HCT116 (cell line): ENCODE measurements at regions not wholly inside any gene's neighbourhood (a gene's known extent, or its start where the extent isn't known, plus 50 kb on each side); places are given as distances from the start of the nearest gene placed in this dataset.

Experiments used
- ATAC-seq: fragments of 200-7000 bp; cut with Tn5 transposase; 2 replicates; pipeline ENCODE4 v1.9.1; 2020; ENCODE audit warnings: mild to moderate bottlenecking, moderate library complexity
- BruUV-seq: library from RNA; stranded (reverse); fragments of 400-500 nt; replicated peaks from 2 replicates; lab custom pipeline; 2021; lab: Mats Ljungman, UMichigan
- CTCF ChIA-PET: fragments of 300-600 bp; sonication (Branson Sonifier 250); formaldehyde crosslinking; loops from one replicate; lab custom pipeline; 2021; ENCODE audit warnings: antibody characterized with exemption; lab: Charles Lee
- POLR2A ChIA-PET: fragments of 300-600, 350-600 bp; sonication (Branson Sonifier 250); formaldehyde crosslinking; loops from one replicate; lab custom pipeline; 2021; ENCODE audit warnings: antibody characterized with exemption; lab: Charles Lee
- RAD21 ChIA-PET, 2 experiments: fragments of 300-600 bp; sonication (Branson Sonifier 250); formaldehyde crosslinking; loops; one replicate each; lab custom pipeline; 2023; ENCODE audit warnings: low total read pairs in 2 of 2; ENCODE audit not compliant: uncharacterized antibody in 2 of 2, unreplicated experiment in 2 of 2, low non-redundant PET in 1 of 2; lab: Charles Lee
- DNase-seq: peaks from one replicate; pipeline ENCODE4 v3.0.0-alpha.2; 2010; ENCODE audit warnings: low read depth, low spot score
- H2AFZ ChIP-seq: fragments of 200-600 bp; shearing (Covaris generic), sonication (generic); 2 replicates; pipeline ENCODE4 v1.6.1; 2017; ENCODE audit warnings: low read depth, mixed run types, mixed read lengths, antibody characterized with exemption, low read length; ENCODE audit not compliant: poor library complexity, severe bottlenecking
- H3K27ac ChIP-seq: 2 replicates; pipeline ENCODE4 v1.5.1; 2012; ENCODE audit warnings: low read depth, low read length
- H3K27me3 ChIP-seq: fragments of 200-600 bp; sonication (generic); 2 replicates; pipeline ENCODE4 v1.6.1; 2016; ENCODE audit warnings: mixed run types, low read length, mixed read lengths; ENCODE audit not compliant: insufficient read depth
- H3K36me3 ChIP-seq, 2 experiments: fragments of 200-500 bp in 1 of 2; fragments of 200-600 bp in 1 of 2; sonication (Bioruptor generic) in 1 of 2; sonication (generic) in 1 of 2; 2 replicates each; pipeline versions ENCODE4 v1.5.1 to v1.6.1; 2014 to 2016; ENCODE audit warnings: low read length in 2 of 2, inconsistent platforms in 1 of 2, mixed read lengths in 1 of 2, mixed run types in 1 of 2; ENCODE audit not compliant: insufficient read depth in 2 of 2, control insufficient read depth in 1 of 2
- H3K4me1 ChIP-seq, 2 experiments: fragments of 200-600 bp in 1 of 2; sonication (generic) in 1 of 2; 2 replicates each; pipeline versions ENCODE4 v1.5.1 to v1.6.1; 2012 to 2017; ENCODE audit warnings: low read length in 2 of 2, inconsistent platforms in 1 of 2, mild to moderate bottlenecking in 1 of 2, mixed read lengths in 1 of 2, mixed run types in 1 of 2, moderate library complexity in 1 of 2; ENCODE audit not compliant: insufficient read depth in 2 of 2, control insufficient read depth in 1 of 2
- H3K4me2 ChIP-seq: fragments of 200-600 bp; sonication (generic); 2 replicates; pipeline ENCODE4 v1.6.1; 2017; ENCODE audit warnings: mixed run types, low read length, mixed read lengths
- H3K4me3 ChIP-seq, 2 experiments: fragments of 200-600 bp in 1 of 2; sonication (generic) in 1 of 2; replicated peaks in 1 of 2; 2 replicates each; pipeline ENCODE4 v1.5.1; 2011 to 2016; ENCODE audit warnings: low read length in 2 of 2, control low read depth in 1 of 2, low read depth in 1 of 2, mild to moderate bottlenecking in 1 of 2, mixed read lengths in 1 of 2, mixed run types in 1 of 2
- H3K79me2 ChIP-seq: fragments of 200-600 bp; sonication (generic); 2 replicates; pipeline ENCODE4 v1.6.1; 2017; ENCODE audit warnings: mild to moderate bottlenecking, mixed run types, low read length, moderate library complexity, mixed read lengths; ENCODE audit not compliant: insufficient read depth
- H3K9ac ChIP-seq: fragments of 200-600 bp; sonication (generic); 2 replicates; pipeline ENCODE4 v1.6.1; 2016; ENCODE audit warnings: low read length, mixed read lengths
- H3K9me2 ChIP-seq: fragments of 200-600 bp; sonication (generic), shearing (Covaris generic); 2 replicates; pipeline ENCODE4 v1.6.1; 2017; ENCODE audit warnings: mixed run types, mild to moderate bottlenecking, moderate library complexity; ENCODE audit not compliant: insufficient read depth
- H3K9me3 ChIP-seq, 2 experiments: fragments of 200-500 bp in 1 of 2; fragments of 200-600 bp in 1 of 2; sonication (Bioruptor generic) in 1 of 2; sonication (generic) in 1 of 2; 2 replicates each; pipeline ENCODE4 v1.6.1; 2014 to 2017; ENCODE audit warnings: low read length in 2 of 2, mixed read lengths in 2 of 2, inconsistent platforms in 1 of 2, low read depth in 1 of 2, mild to moderate bottlenecking in 1 of 2, mixed run types in 1 of 2, moderate library complexity in 1 of 2; ENCODE audit not compliant: control insufficient read depth in 1 of 2, insufficient read depth in 1 of 2
- H4K20me1 ChIP-seq: fragments of 200-600 bp; sonication (generic), shearing (Covaris generic); 2 replicates; pipeline ENCODE4 v1.6.1; 2017; ENCODE audit warnings: mixed run types, mild to moderate bottlenecking, moderate library complexity; ENCODE audit not compliant: insufficient read depth
- ATF3 ChIP-seq: IDR thresholded peaks from 2 replicates; pipeline ENCODE4 v1.6.1; 2012
- CBX3 ChIP-seq: IDR thresholded peaks from 2 replicates; pipeline ENCODE4 v1.6.1; 2012; ENCODE audit warnings: low read depth
- CEBPB ChIP-seq: IDR thresholded peaks from 2 replicates; pipeline ENCODE4 v1.6.1; 2012; ENCODE audit warnings: low read depth
- EGR1 ChIP-seq: IDR thresholded peaks from 2 replicates; pipeline ENCODE4 v1.6.1; 2012; ENCODE audit warnings: low read depth
- ELF1 ChIP-seq: IDR thresholded peaks from 2 replicates; pipeline ENCODE4 v1.6.1; 2012; ENCODE audit warnings: low read depth, borderline replicate concordance
- EZH2 ChIP-seq: fragments of 200-600 bp; sonication (generic); IDR thresholded peaks from 2 replicates; pipeline ENCODE4 v1.6.1; 2017; ENCODE audit warnings: antibody characterized with exemption, mixed run types
- EZH2phosphoT487 ChIP-seq: fragments of 200-600 bp; IDR thresholded peaks from 2 replicates; pipeline ENCODE4 v1.6.1; 2018; ENCODE audit warnings: antibody characterized with exemption, borderline replicate concordance
- FOSL1 ChIP-seq: IDR thresholded peaks from 2 replicates; pipeline ENCODE4 v1.6.1; 2012; ENCODE audit warnings: low read depth
- JUND ChIP-seq: IDR thresholded peaks from 2 replicates; pipeline ENCODE4 v1.6.1; 2012
- MAX ChIP-seq: IDR thresholded peaks from 2 replicates; pipeline ENCODE4 v1.6.1; 2012
- POLR2A ChIP-seq: IDR thresholded peaks from 2 replicates; pipeline ENCODE4 v1.7.0; 2011; ENCODE audit warnings: borderline replicate concordance; ENCODE audit not compliant: insufficient read depth, insufficient read length; ENCODE audit errors: extremely low read depth
- RAD21 ChIP-seq: IDR thresholded peaks from 2 replicates; pipeline ENCODE4 v1.6.1; 2012; ENCODE audit warnings: low read depth, mild to moderate bottlenecking
- SIN3A ChIP-seq: IDR thresholded peaks from 2 replicates; pipeline ENCODE4 v1.6.1; 2012; ENCODE audit warnings: low read depth
- SP1 ChIP-seq: IDR thresholded peaks from 2 replicates; pipeline ENCODE4 v1.6.1; 2012; ENCODE audit warnings: low read depth
- SRF ChIP-seq: IDR thresholded peaks from 2 replicates; pipeline ENCODE4 v1.6.1; 2012; ENCODE audit warnings: low read depth
- TCF7L2 ChIP-seq: IDR thresholded peaks from 2 replicates; pipeline ENCODE4 v1.7.0; 2011; ENCODE audit warnings: borderline replicate concordance, inconsistent platforms; ENCODE audit not compliant: insufficient read depth, insufficient read length; ENCODE audit errors: extremely low read depth
- ZBTB33 ChIP-seq: IDR thresholded peaks from 2 replicates; pipeline ENCODE4 v1.6.1; 2011; ENCODE audit warnings: mild to moderate bottlenecking, low read length, moderate library complexity; ENCODE audit not compliant: insufficient replicate concordance; ENCODE audit errors: extremely low read depth
- ZNF274 ChIP-seq: fragments of 200-500 bp; sonication (Bioruptor generic); IDR thresholded peaks from 2 replicates; pipeline ENCODE4 v1.6.1; 2014; ENCODE audit warnings: mild to moderate bottlenecking, low read depth, low read length, inconsistent platforms
- intact Hi-C: fragments of 100-400 bp; cut with micrococcal nuclease; formaldehyde crosslinking; loops from 2 replicates; pipeline ENCODE4 v1.10.0; 2022
- TF ChIP-seq, protein P1 (sequence below), 3 experiments: fragments of 200-600 bp in 1 of 3; sonication (generic) in 1 of 3; IDR thresholded peaks in 2 of 3; conservative IDR thresholded peaks in 1 of 3; 2 replicates each; pipeline ENCODE4 v1.5.1; 2012 to 2017; ENCODE audit warnings: low read depth in 2 of 3, low read length in 2 of 3, antibody characterized with exemption in 1 of 3, borderline replicate concordance in 1 of 3, control low read depth in 1 of 3, mild to moderate bottlenecking in 1 of 3, mixed read lengths in 1 of 3, mixed run types in 1 of 3, moderate library complexity in 1 of 3; ENCODE audit not compliant: insufficient read depth in 1 of 3
- TF ChIP-seq, protein P2 (sequence below): IDR thresholded peaks from 2 replicates; pipeline ENCODE4 v1.6.1; 2012; ENCODE audit warnings: low read depth

GRCh38 chr18:55968550-55968949, 380.6 kb upstream of the TCF4 start:
- H3K4me2 ChIP-seq = no peak overlapping the region
- TF ChIP-seq ELF1 = no peak
- no peak for TF ChIP-seq RAD21
- TF ChIP-seq ZNF274 = no peak
- no peak for TF ChIP-seq CEBPB
- TF ChIP-seq ZBTB33 = no peak
- no peak for TF ChIP-seq SP1
- TF ChIP-seq EGR1 = no peak
- no peak for TF ChIP-seq ATF3
- TF ChIP-seq CBX3 = no peak
- no peak for TF ChIP-seq SIN3A
- no peak for TF ChIP-seq TCF7L2
- TF ChIP-seq EZH2 = no peak
- TF ChIP-seq SRF = no peak
- no peak for TF ChIP-seq FOSL1
- no peak for TF ChIP-seq EZH2phosphoT487
- TF ChIP-seq MAX = no peak
- TF ChIP-seq, protein P1, sequence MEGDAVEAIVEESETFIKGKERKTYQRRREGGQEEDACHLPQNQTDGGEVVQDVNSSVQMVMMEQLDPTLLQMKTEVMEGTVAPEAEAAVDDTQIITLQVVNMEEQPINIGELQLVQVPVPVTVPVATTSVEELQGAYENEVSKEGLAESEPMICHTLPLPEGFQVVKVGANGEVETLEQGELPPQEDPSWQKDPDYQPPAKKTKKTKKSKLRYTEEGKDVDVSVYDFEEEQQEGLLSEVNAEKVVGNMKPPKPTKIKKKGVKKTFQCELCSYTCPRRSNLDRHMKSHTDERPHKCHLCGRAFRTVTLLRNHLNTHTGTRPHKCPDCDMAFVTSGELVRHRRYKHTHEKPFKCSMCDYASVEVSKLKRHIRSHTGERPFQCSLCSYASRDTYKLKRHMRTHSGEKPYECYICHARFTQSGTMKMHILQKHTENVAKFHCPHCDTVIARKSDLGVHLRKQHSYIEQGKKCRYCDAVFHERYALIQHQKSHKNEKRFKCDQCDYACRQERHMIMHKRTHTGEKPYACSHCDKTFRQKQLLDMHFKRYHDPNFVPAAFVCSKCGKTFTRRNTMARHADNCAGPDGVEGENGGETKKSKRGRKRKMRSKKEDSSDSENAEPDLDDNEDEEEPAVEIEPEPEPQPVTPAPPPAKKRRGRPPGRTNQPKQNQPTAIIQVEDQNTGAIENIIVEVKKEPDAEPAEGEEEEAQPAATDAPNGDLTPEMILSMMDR (IDR thresholded peaks at IDR 0.05 in 2 of 3, conservative IDR thresholded peaks at IDR 0.05 in 1 of 3; ENCODE audit: borderline replicate concordance in 1 of 3, insufficient read depth in 1 of 3, low read depth in 2 of 3, low read length in 2 of 3) = no peak
- TF ChIP-seq, protein P2, sequence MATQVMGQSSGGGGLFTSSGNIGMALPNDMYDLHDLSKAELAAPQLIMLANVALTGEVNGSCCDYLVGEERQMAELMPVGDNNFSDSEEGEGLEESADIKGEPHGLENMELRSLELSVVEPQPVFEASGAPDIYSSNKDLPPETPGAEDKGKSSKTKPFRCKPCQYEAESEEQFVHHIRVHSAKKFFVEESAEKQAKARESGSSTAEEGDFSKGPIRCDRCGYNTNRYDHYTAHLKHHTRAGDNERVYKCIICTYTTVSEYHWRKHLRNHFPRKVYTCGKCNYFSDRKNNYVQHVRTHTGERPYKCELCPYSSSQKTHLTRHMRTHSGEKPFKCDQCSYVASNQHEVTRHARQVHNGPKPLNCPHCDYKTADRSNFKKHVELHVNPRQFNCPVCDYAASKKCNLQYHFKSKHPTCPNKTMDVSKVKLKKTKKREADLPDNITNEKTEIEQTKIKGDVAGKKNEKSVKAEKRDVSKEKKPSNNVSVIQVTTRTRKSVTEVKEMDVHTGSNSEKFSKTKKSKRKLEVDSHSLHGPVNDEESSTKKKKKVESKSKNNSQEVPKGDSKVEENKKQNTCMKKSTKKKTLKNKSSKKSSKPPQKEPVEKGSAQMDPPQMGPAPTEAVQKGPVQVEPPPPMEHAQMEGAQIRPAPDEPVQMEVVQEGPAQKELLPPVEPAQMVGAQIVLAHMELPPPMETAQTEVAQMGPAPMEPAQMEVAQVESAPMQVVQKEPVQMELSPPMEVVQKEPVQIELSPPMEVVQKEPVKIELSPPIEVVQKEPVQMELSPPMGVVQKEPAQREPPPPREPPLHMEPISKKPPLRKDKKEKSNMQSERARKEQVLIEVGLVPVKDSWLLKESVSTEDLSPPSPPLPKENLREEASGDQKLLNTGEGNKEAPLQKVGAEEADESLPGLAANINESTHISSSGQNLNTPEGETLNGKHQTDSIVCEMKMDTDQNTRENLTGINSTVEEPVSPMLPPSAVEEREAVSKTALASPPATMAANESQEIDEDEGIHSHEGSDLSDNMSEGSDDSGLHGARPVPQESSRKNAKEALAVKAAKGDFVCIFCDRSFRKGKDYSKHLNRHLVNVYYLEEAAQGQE = no peak
- no peak for TF ChIP-seq JUND
- no peak for TF ChIP-seq POLR2A
- TF ChIP-seq, all 23 proteins: peak for 0
- H3K9ac ChIP-seq = no peak overlapping the region
- H3K9me3 ChIP-seq = peaks cover 0 to 24% of the 10 kb centered on the region in 2 experiments; a peak in 2 of 4 replicates
- H3K36me3 ChIP-seq = no peaks in the 10 kb centered on the region
- BruUV-seq = no TSS peak
- ChIA-PET POLR2A (no interaction called here), RAD21 (no interaction called here), CTCF (no interaction called here)
- no peaks in the 10 kb centered on the region for H3K4me1 ChIP-seq
- no peaks in the 10 kb centered on the region for H3K79me2 ChIP-seq
- H3K27ac ChIP-seq = no peak overlapping the region
- intact Hi-C loops = no loop called here
- no peaks in the 10 kb centered on the region for H3K9me2 ChIP-seq
- no peak overlapping the region for H2AFZ ChIP-seq
- no peaks in the 10 kb centered on the region for H3K27me3 ChIP-seq
- no peaks in the 10 kb centered on the region for H4K20me1 ChIP-seq
- DNase-seq (no peak), ATAC-seq (no peak)
- no peak overlapping the region for H3K4me3 ChIP-seq
